Mesothelial cell of epicardium (in vitro differentiated cells): ENCODE measurements at regions not wholly inside any gene's neighbourhood (a gene's known extent, or its start where the extent isn't known, plus 50 kb on each side); places are given as distances from the start of the nearest gene placed in this dataset.

Experiments used
- DNase-seq, 2 experiments: peaks; one replicate each; pipeline ENCODE4 v3.0.0; 2021; ENCODE audit warnings: low spot score in 2 of 2; ENCODE audit not compliant: unreplicated experiment in 2 of 2
- H3K27ac Mint-ChIP-seq: 2 replicates; pipeline ENCODE4 v1.8.0; 2021; ENCODE audit warnings: mixed read lengths
- H3K27me3 Mint-ChIP-seq: 2 replicates; pipeline ENCODE4 v1.8.0; 2021; ENCODE audit warnings: low read depth, mixed read lengths
- H3K36me3 Mint-ChIP-seq: 2 replicates; pipeline ENCODE4 v1.8.0; 2021; ENCODE audit warnings: mixed read lengths
- H3K4me1 Mint-ChIP-seq: 2 replicates; pipeline ENCODE4 v1.8.0; 2021; ENCODE audit warnings: mixed read lengths
- H3K4me3 Mint-ChIP-seq: 2 replicates; pipeline ENCODE4 v1.8.0; 2021; ENCODE audit warnings: mild to moderate bottlenecking, moderate library complexity, mixed read lengths
- H3K9me3 Mint-ChIP-seq: 2 replicates; pipeline ENCODE4 v1.8.0; 2021; ENCODE audit warnings: mixed read lengths
- TF ChIP-seq, protein P1 (sequence below): fragments of 200-600 bp; sonication (generic); IDR thresholded peaks from one replicate; pipeline ENCODE4 v1.5.0; 2021; ENCODE audit warnings: antibody characterized with exemption; ENCODE audit not compliant: unreplicated experiment

DNA sequence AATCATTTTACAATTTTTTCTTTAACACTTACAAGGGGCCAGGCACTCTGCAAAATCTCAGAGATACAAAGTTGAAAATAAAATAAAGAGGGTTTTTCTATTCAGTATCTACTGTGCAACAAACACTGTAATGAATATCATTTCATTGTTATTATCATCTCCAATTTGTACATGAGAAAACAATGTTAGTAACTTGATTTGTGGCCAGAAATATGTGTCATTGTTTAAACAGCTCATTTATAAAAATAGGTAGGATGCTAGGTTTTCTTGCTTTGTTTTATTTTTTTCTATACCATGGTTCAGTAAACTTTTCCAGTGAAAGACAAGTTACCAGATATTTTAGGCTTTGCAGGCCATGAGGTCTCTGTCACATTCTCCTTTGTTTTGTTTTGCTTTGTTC is 318.1 kb upstream of the UBE2E2 start:
- Mint-ChIP-seq H3K36me3 (no peaks in the 10 kb centered on the region), H3K4me3 (no peak overlapping the region), H3K27me3 (peaks cover 9% of the 10 kb centered on the region), H3K4me1 (no peaks in the 10 kb centered on the region), H3K9me3 (no peaks in the 10 kb centered on the region), H3K27ac (no peak overlapping the region)
- DNase-seq = no peak
- TF ChIP-seq, protein P1, sequence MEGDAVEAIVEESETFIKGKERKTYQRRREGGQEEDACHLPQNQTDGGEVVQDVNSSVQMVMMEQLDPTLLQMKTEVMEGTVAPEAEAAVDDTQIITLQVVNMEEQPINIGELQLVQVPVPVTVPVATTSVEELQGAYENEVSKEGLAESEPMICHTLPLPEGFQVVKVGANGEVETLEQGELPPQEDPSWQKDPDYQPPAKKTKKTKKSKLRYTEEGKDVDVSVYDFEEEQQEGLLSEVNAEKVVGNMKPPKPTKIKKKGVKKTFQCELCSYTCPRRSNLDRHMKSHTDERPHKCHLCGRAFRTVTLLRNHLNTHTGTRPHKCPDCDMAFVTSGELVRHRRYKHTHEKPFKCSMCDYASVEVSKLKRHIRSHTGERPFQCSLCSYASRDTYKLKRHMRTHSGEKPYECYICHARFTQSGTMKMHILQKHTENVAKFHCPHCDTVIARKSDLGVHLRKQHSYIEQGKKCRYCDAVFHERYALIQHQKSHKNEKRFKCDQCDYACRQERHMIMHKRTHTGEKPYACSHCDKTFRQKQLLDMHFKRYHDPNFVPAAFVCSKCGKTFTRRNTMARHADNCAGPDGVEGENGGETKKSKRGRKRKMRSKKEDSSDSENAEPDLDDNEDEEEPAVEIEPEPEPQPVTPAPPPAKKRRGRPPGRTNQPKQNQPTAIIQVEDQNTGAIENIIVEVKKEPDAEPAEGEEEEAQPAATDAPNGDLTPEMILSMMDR = no peak

DNA sequence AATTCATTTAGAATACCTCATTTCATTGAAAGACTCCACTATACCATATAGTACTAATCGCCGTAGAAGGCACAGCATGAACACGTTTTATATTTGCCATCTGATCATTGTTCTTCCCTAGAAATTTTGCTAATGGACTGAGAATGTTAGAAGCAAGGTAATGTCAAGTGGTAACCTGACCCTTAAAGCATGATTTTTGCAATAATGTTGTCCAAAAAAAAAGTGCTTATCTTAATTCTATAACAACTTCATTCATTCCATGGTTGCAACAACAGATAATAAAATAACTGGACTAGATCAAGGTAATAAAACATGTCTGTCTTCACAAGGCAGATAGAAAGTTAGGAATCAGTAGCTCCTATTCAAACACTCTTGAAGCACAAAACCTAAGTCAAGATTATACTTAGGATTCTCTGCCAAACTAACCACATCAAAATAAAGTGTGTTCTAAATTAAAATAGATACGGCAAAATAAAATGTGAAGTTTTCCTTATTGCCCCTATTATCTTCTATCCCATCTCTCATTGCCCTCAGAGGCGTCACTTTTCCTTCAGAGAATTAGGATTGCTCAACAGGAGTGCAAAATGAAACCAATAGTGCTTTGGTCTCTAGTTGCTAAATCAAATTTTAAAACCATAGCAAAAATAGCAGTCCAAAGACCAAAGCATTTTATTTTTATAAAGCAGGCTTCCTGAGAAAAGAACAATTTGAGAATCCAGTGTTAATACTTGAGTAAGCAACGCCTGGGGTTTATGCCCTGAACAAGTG is 317.4 kb upstream of the UBE2E2 start:
- H3K4me1 Mint-ChIP-seq = no peaks in the 10 kb centered on the region
- no peak overlapping the region for H3K4me3 Mint-ChIP-seq
- TF ChIP-seq, protein P1 = no peak
- H3K36me3 Mint-ChIP-seq = no peaks in the 10 kb centered on the region
- no peaks in the 10 kb centered on the region for H3K9me3 Mint-ChIP-seq
- peaks cover 7% of the 10 kb centered on the region for H3K27me3 Mint-ChIP-seq
- no peak for DNase-seq
- H3K27ac Mint-ChIP-seq = no peak overlapping the region

DNA sequence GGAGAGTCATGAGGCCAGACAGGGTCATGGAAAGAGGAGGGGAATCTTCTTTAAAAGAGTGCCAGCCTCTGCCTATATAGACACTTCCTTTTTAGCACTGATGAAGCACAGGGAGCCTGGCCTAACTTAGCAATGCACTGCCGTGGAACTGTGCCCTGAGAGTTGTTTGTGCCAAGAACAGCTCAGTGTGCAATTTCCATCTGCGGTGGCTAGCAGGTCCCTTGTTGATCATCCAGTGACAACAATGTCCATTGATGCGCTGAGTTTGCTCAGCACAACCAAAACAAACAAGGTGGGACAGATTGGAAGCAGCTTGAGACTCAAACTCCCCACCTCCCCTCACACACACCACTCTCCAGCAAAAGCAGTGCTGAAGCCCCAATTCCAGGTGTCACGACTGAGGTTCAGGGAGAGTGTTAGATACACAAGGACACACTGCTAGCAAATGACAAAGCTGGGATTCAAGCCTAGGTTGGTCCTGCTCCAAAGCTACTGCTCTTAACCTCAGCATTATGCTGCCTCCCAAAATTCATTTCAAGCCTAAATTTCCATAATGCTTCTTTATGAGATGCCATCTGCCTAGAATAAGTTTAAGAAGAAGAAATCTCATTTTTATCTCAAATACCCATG is 316.6 kb upstream of the UBE2E2 start:
- Mint-ChIP-seq H3K9me3 (no peaks in the 10 kb centered on the region), H3K27me3 (peaks cover 15% of the 10 kb centered on the region), H3K36me3 (no peaks in the 10 kb centered on the region), H3K4me1 (no peaks in the 10 kb centered on the region), H3K27ac (no peak overlapping the region), H3K4me3 (no peak overlapping the region)
- TF ChIP-seq, protein P1 = no peak
- DNase-seq = no peak

DNA sequence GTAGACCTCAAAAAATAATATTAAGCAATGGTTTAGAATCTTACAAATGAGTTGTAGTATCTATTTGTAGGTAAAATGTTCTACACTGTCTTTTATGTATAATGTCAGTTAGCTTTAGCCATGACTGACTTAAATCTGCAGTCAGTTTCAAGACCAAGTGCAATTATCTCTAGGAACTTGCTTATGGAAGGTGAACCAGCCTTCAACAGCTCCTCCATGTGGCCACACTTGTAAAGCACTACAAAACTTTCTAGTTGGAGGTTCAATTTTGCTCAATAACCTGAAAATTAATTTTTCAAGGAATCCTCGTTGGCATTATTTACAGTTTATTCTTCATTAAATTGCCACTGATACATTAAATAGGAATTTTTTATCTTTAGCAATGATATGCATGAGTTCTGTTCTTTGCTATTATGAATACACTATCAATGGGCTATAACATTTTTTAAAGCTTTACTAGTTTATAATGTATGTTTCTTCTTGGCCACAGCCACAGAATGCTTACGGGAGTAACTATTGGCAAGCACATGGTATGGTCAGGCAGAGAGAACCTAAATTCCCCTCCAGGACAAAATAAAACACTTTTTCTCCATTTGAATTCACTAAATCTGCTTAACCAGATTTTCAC is 315.3 kb upstream of the UBE2E2 start:
- TF ChIP-seq, protein P1 = peak; percentile 50
- H3K4me3 Mint-ChIP-seq = no peak overlapping the region
- no peak for DNase-seq
- H3K27me3 Mint-ChIP-seq = peaks cover 16% of the 10 kb centered on the region
- H3K36me3 Mint-ChIP-seq = no peaks in the 10 kb centered on the region
- H3K27ac Mint-ChIP-seq = no peak overlapping the region
- no peaks in the 10 kb centered on the region for H3K9me3 Mint-ChIP-seq
- peaks cover 4% of the 10 kb centered on the region for H3K4me1 Mint-ChIP-seq

DNA sequence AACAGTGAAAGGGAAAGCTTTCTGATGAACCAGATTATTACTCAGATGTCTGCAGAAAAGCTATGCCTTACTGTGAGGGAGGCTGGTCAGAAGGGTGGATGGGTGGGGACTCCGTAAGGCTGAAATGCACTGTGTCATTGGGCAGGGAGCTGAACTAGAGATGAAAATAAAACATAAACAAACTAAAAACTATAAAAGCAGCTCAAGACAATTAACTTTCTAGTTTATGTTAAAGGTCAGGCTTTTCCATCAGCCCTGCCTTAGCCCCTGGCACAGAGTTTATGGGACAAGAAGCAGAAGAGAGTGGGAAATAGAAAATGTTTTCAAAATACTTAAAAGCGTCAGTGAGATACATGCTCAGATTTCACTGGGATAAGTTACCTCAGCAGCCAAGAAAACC is 310.0 kb upstream of the UBE2E2 start:
- H3K27ac Mint-ChIP-seq = no peak overlapping the region
- TF ChIP-seq, protein P1 = no peak
- no peaks in the 10 kb centered on the region for H3K36me3 Mint-ChIP-seq
- H3K4me1 Mint-ChIP-seq = peaks cover 13% of the 10 kb centered on the region
- no peak overlapping the region for H3K4me3 Mint-ChIP-seq
- no peak for DNase-seq
- H3K9me3 Mint-ChIP-seq = no peaks in the 10 kb centered on the region
- H3K27me3 Mint-ChIP-seq = peaks cover 17% of the 10 kb centered on the region
